ENCODE measurements at regions not wholly inside any gene's neighbourhood (a gene's known extent, or its start where the extent isn't known, plus 50 kb on each side); places are given as distances from the start of the nearest gene placed in this dataset.

- TF ChIP-seq CTCF (IDR thresholded peaks at IDR 0.05; ENCODE audit: low read length) = no peak
- TF ChIP-seq EZH2 (optimal IDR thresholded peaks at IDR 0.05; ENCODE audit: low read depth, low read length) = no peak
- TF ChIP-seq EZH2phosphoT487 (IDR thresholded peaks at IDR 0.05; ENCODE audit: low read length) = no peak
Observed at GRCh38 chr17:45686250-45686649, 97.9 kb upstream of the CRHR1 start.

All from MM.1S (cell line).